SK-N-SH treated with all-trans-retinoic acid at 6 μM for 48 hours (cell line): ENCODE measurements at regions not wholly inside any gene's neighbourhood (a gene's known extent, or its start where the extent isn't known, plus 50 kb on each side); places are given as distances from the start of the nearest gene placed in this dataset.
"Not testable (repeated sequence)": the region's sequence is repeated elsewhere in the genome, so short reads cannot be mapped to it uniquely, and the experiment has no call there.

Experiments used
- ARNTL ChIP-seq: fragments of 450-650 bp; formaldehyde crosslinking; IDR thresholded peaks from 2 replicates; pipeline ENCODE4 v1.5.0; 2020; ENCODE audit warnings: low read depth, mild to moderate bottlenecking, moderate library complexity, borderline replicate concordance
- ISL1 ChIP-seq: fragments of 250-450 bp; sonication (Bioruptor Pico); IDR thresholded peaks from 2 replicates; pipeline ENCODE4 v2.1.2; 2022; ENCODE audit warnings: mild to moderate bottlenecking, moderate library complexity
- PATZ1 ChIP-seq: fragments of 250-450 bp; sonication (Bioruptor Pico); IDR thresholded peaks from 2 replicates; pipeline ENCODE4 v1.8.0; 2020; ENCODE audit warnings: mild to moderate bottlenecking, moderate library complexity, borderline replicate concordance
- PPARA ChIP-seq: fragments of 250-450 bp; sonication (Bioruptor Pico); IDR thresholded peaks from 2 replicates; pipeline ENCODE4 v1.5.0; 2020; ENCODE audit warnings: mild to moderate bottlenecking, borderline replicate concordance
- RARB ChIP-seq: fragments of 250-450 bp; sonication (Bioruptor Pico); IDR thresholded peaks from 2 replicates; pipeline ENCODE4 v1.8.0; 2021; ENCODE audit warnings: mild to moderate bottlenecking, moderate library complexity
- TCF4 ChIP-seq: fragments of 250-450 bp; sonication (Bioruptor Pico); IDR thresholded peaks from 2 replicates; pipeline ENCODE4 v1.8.0; 2021; ENCODE audit warnings: mild to moderate bottlenecking, moderate library complexity, borderline replicate concordance
- ZFP3 ChIP-seq: fragments of 250-450 bp; sonication (Bioruptor Pico); IDR thresholded peaks from 2 replicates; pipeline ENCODE4 v1.5.0; 2020; ENCODE audit warnings: mild to moderate bottlenecking, moderate library complexity
- ZFP30 ChIP-seq: fragments of 450-650 bp; formaldehyde crosslinking; IDR thresholded peaks from 2 replicates; pipeline ENCODE4 v1.5.0; 2022; ENCODE audit warnings: mild to moderate bottlenecking, moderate library complexity
- ZNF565 ChIP-seq: fragments of 450-650 bp; formaldehyde crosslinking; conservative IDR thresholded peaks from 2 replicates; pipeline ENCODE4 v1.5.0; 2020; ENCODE audit warnings: low read depth, mild to moderate bottlenecking, moderate library complexity
- ZNF70 ChIP-seq: fragments of 450-650 bp; formaldehyde crosslinking; IDR thresholded peaks from 2 replicates; pipeline ENCODE4 v1.5.0; 2020; ENCODE audit warnings: mild to moderate bottlenecking, moderate library complexity

- TF ChIP-seq TCF4 (CRISPR knock-in tag); RARB (CRISPR knock-in tag); ISL1 (CRISPR knock-in tag); PPARA (CRISPR knock-in tag); ZFP3 (CRISPR knock-in tag); PATZ1 (CRISPR knock-in tag); ZFP30; ARNTL (CRISPR knock-in tag); ZNF70; ZNF565 (CRISPR knock-in tag): not testable (repeated sequence)
Measured at GRCh38 chr21:22194986-22195385, 1196.8 kb downstream of the NCAM2 start.
